SK-MEL-5 (cell line): ENCODE measurements at regions not wholly inside any gene's neighbourhood (a gene's known extent, or its start where the extent isn't known, plus 50 kb on each side); places are given as distances from the start of the nearest gene placed in this dataset.
"Not testable (repeated sequence)": the region's sequence is repeated elsewhere in the genome, so short reads cannot be mapped to it uniquely, and the experiment has no call there.

Experiments
- DNase-seq: peaks from one replicate; pipeline ENCODE4 v3.0.0-alpha.2; 2016; ENCODE audit warnings: low read depth, low spot score
- in situ Hi-C: cut with HindIII; loops from 2 replicates; pipeline ENCODE4 v1.10.0; 2016; ENCODE audit warnings: low sequenced_read_pairs, high pct_unique_total_duplicates, low pct_unique_long_range_greater_than_20kb

- in situ Hi-C loops = no loop called here
- DNase-seq = no peak
Observed at GRCh38 chr5:57940236-57940635, 457.6 kb upstream of the ACTBL2 start.

GRCh38 chr5:57939771-57940170 lies 457.2 kb upstream of the ACTBL2 start:
- in situ Hi-C loops = no loop called here
- no peak for DNase-seq

GRCh38 chr5:57939335-57939734 lies 456.7 kb upstream of the ACTBL2 start:
- no peak for DNase-seq
- in situ Hi-C loops = no loop called here

DNA sequence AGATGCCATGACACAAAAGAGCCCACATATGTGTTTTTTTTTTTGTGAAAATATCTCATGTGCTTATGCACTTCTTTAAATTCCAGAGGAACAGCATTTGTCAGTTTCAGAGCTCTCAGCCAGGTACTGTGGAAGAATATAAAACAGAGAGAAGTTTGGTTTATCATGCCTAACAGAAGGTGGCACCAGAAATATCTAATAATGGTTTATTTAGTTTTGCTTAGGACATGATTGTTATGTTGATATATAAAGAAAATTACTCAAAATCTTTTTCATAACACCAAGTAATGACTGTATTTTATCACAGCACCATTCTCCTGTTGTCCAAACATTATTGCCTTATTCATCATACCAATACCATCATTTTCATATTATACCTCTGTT lies 455.6 kb upstream of the ACTBL2 start:
- in situ Hi-C loops = no loop called here
- no peak for DNase-seq

- DNase-seq = no peak
Observed at GRCh38 chr5:57937501-57938173, 455.0 kb upstream of the ACTBL2 start.

GRCh38 chr5:57937025-57937424 lies 454.4 kb upstream of the ACTBL2 start:
- DNase-seq = no peak
- in situ Hi-C loops = no loop called here

More at GRCh38 chr5:57937501-57938173, 455.0 kb upstream of the ACTBL2 start:
- in situ Hi-C loops = no loop called here

- no peak for DNase-seq
- in situ Hi-C loops = no loop called here
Observed at GRCh38 chr5:57932761-57933160, 450.1 kb upstream of the ACTBL2 start.

GRCh38 chr5:57931807-57932206 lies 449.2 kb upstream of the ACTBL2 start:
- DNase-seq = no peak
- in situ Hi-C loops = no loop called here

DNA sequence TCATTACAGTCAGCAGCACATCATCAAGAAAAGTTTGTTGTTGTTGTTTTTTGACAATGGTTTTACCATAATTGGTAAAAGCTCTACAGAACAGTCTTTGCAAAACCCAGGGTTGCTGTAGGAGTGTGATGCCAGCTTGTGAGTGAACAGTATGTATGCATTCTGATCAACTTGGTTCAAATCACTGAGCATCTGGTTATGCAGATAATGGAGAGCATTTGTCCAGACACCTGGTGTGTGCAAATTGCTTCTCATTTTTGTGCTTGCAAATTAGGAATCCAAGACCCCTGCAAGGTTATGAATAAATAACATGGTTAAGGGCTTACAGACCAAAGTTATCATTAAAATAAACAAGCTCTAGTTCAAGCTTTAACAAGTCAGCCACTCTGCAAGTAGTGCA lies 448.7 kb upstream of the ACTBL2 start:
- in situ Hi-C loops = no loop called here

GRCh38 chr5:57929271-57929670 lies 446.7 kb upstream of the ACTBL2 start:
- no peak for DNase-seq
- in situ Hi-C loops = no loop called here

More for the DNA sequence above, 448.7 kb upstream of the ACTBL2 start:
- no peak for DNase-seq

GRCh38 chr5:57923094-57923493 lies 440.5 kb upstream of the ACTBL2 start:
- in situ Hi-C loops, DNase-seq: not testable (repeated sequence)

DNA sequence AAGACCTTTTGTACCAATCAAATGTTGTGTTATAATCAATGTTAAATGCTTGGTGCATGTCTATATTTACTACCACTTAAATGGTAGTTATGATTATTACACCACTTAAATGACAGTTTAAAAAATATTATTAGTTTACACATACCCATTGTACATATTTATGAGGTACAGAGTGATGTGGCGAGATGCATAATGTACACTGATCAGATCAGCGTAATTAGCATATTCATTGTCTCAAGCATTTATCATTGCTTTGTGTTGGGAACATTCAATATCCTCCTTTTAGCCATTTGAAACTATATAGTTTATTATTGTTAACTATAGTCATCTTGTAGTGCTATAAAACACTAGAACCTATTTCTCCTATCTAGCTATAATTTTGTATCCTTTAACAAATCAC lies 434.4 kb upstream of the ACTBL2 start:
- in situ Hi-C loops = no loop called here
- no peak for DNase-seq

GRCh38 chr5:57915536-57915935 lies 432.9 kb upstream of the ACTBL2 start:
- DNase-seq = no peak
- in situ Hi-C loops = no loop called here

GRCh38 chr5:57911438-57911837 lies 428.8 kb upstream of the ACTBL2 start:
- no peak for DNase-seq

GRCh38 chr5:57906671-57907070 lies 424.1 kb upstream of the ACTBL2 start:
- no peak for DNase-seq
- in situ Hi-C loops = no loop called here

More at GRCh38 chr5:57911438-57911837, 428.8 kb upstream of the ACTBL2 start:
- in situ Hi-C loops = no loop called here

- no peak for DNase-seq
- in situ Hi-C loops = no loop called here
Observed at GRCh38 chr5:57903458-57903857, 420.8 kb upstream of the ACTBL2 start.

DNA sequence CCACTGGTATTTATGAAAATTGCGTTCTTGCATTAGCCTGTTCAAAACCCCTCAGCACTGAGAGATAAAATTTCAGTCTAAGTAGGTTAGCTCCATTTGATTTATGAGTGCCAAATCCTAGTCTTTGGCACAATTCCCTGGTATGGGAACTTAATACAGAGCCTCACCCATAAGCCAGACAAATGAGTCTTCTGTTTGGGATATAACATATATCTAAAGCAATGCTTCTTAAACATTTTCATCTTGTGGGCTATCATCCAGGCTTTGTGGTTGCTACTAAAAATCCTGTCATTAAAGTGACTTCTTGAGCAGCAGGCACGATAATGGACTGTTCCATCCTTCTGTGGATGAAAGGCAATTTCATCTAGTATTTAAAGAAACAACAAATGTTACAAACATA lies 419.5 kb upstream of the ACTBL2 start:
- no peak for DNase-seq
- in situ Hi-C loops = no loop called here

- DNase-seq = no peak
- in situ Hi-C loops = no loop called here
Observed at GRCh38 chr5:57900381-57900944, 417.9 kb upstream of the ACTBL2 start.

GRCh38 chr5:57896576-57896975 lies 414.0 kb upstream of the ACTBL2 start:
- no peak for DNase-seq
- in situ Hi-C loops = no loop called here
